Spleen (tissue), 11 donors: ENCODE measurements at regions not wholly inside any gene's neighbourhood (a gene's known extent, or its start where the extent isn't known, plus 50 kb on each side); places are given as distances from the start of the nearest gene placed in this dataset.

Experiments
- DNase-seq: peaks from one replicate; pipeline ENCODE4 v3.0.0-alpha.2; 2020
- H3K27ac ChIP-seq, 8 donors: fragments of 200-600 bp; sonication (generic) in 7 of 8; 1 replicate in 4 of 8; 2 replicates in 4 of 8; pipeline versions ENCODE4 v1.5.0 to v1.8.0; 2016 to 2021; ENCODE audit warnings: inconsistent platforms in 4 of 8, mild to moderate bottlenecking in 4 of 8, moderate library complexity in 1 of 8
- H3K27me3 ChIP-seq, 7 donors: fragments of 200-600 bp; sonication (generic) in 6 of 7; replicated peaks in 1 of 7; 1 replicate in 4 of 7; 2 replicates in 3 of 7; pipeline versions ENCODE4 v1.5.0 to v1.8.0; 2016 to 2021; ENCODE audit warnings: inconsistent platforms in 3 of 7, mild to moderate bottlenecking in 1 of 7
- H3K36me3 ChIP-seq, 6 donors: fragments of 200-600 bp; sonication (generic) in 5 of 6; 1 replicate in 4 of 6; 2 replicates in 2 of 6; pipeline versions ENCODE4 v1.5.0 to v1.8.0; 2016 to 2021; ENCODE audit warnings: inconsistent platforms in 2 of 6
- H3K4me1 ChIP-seq, 6 donors: fragments of 200-600 bp; sonication (generic) in 5 of 6; 1 replicate in 3 of 6; 2 replicates in 3 of 6; pipeline versions ENCODE4 v1.5.0 to v1.8.0; 2016 to 2021; ENCODE audit warnings: inconsistent platforms in 3 of 6
- H3K4me3 ChIP-seq, 8 donors: fragments of 200-600 bp; sonication (generic) in 7 of 8; 1 replicate in 4 of 8; 2 replicates in 4 of 8; pipeline versions ENCODE4 v1.5.0 to v1.8.0; 2016 to 2021; ENCODE audit warnings: inconsistent platforms in 4 of 8, mild to moderate bottlenecking in 4 of 8, moderate library complexity in 2 of 8
- H3K9me3 ChIP-seq, 8 donors: fragments of 200-600 bp; sonication (generic) in 7 of 8; 1 replicate in 4 of 8; 2 replicates in 4 of 8; pipeline versions ENCODE4 v1.5.0 to v1.8.0; 2016 to 2021; ENCODE audit warnings: inconsistent platforms in 4 of 8
- CTCF ChIP-seq, 11 experiments: fragments of 200-600 bp in 7 of 11; fragments of 450-650 bp in 4 of 11; sonication (generic) in 4 of 11; IDR thresholded peaks in 8 of 11; conservative IDR thresholded peaks in 3 of 11; 1 replicate in 7 of 11; 2 replicates in 4 of 11; pipeline versions ENCODE4 v1.4.0 to v1.8.0; 2016 to 2021; ENCODE audit warnings: antibody characterized with exemption in 11 of 11, inconsistent platforms in 4 of 11, mild to moderate bottlenecking in 1 of 11
- POLR2A ChIP-seq, 3 donors: fragments of 450-650 bp; IDR thresholded peaks; one replicate each; pipeline ENCODE4 v1.5.1; 2017; ENCODE audit warnings: antibody characterized with exemption in 3 of 3, mild to moderate bottlenecking in 1 of 3
- POLR2AphosphoS5 ChIP-seq, 3 donors: sonication (generic); formaldehyde crosslinking; IDR thresholded peaks; one replicate each; pipeline ENCODE4 v1.5.1; 2017; ENCODE audit warnings: antibody characterized with exemption in 3 of 3
- WGBS, 5 donors: extraction: QIAGEN DNeasy Blood & Tissue Kit in 3 of 5; methylation state at CpG; one replicate each; pipeline versions ENCODE4 v1.1.5 to v1.1.7; 2013 to 2018; 5-methylcytosine and 5-hydroxymethylcytosine counted together
- intact Hi-C: fragments of 100-400 bp; cut with DNase I; formaldehyde crosslinking; loops from one replicate; pipeline ENCODE4 v1.15.0; 2023; ENCODE audit warnings: low total_unique reads
- donor health status: healthy with polysubstance abuse.
- donor health status: DM: no; HTN: no; CAD: no; lungs with moderate emphysema.
- donor health status: DM: no; HTN: no; CAD: no.
- donor health status: Bipolar disorder and iron deficiency.
- donor health status: healthy.
- donor health status: DM: no; HTN: no; CAD: no.
- donor health status: DM: yes; HTN: yes; CAD: no.

GRCh38 chr7:96942112-96942511 is 63.2 kb upstream of the DLX6 start:
- intact Hi-C loops = no loop called here
- 83 to 92% (median 86%) methylated on average over 4 of the region's 4 CpGs for WGBS, 5 donors
- TF ChIP-seq POLR2A (IDR thresholded peaks at IDR 0.05) (no peak), POLR2AphosphoS5 (IDR thresholded peaks at IDR 0.05) (no peak), CTCF (IDR thresholded peaks at IDR 0.05 in 8 of 11, conservative IDR thresholded peaks at IDR 0.05 in 3 of 11) (no peak)

GRCh38 chr7:96949766-96950165 is 55.6 kb upstream of the DLX6 start:
- WGBS, 5 donors = 81 to 96% (median 89%) methylated on average over 5 of the region's 5 CpGs
- H3K27ac ChIP-seq = no peak overlapping the region
- intact Hi-C loops = no loop called here
- DNase-seq = no peak
- TF ChIP-seq CTCF (IDR thresholded peaks at IDR 0.05 in 8 of 11, conservative IDR thresholded peaks at IDR 0.05 in 3 of 11) = no peak
- no peak for TF ChIP-seq POLR2AphosphoS5 (IDR thresholded peaks at IDR 0.05)
- no peak for TF ChIP-seq POLR2A (IDR thresholded peaks at IDR 0.05)
- H3K4me3 ChIP-seq = no peak overlapping the region
- no peaks in the 10 kb centered on the region for H3K4me1 ChIP-seq
- no peaks in the 10 kb centered on the region for H3K9me3 ChIP-seq
- H3K36me3 ChIP-seq = no peaks in the 10 kb centered on the region
- peaks cover 0 to 12% (median 0%) of the 10 kb centered on the region in 7 donors for H3K27me3 ChIP-seq

More at GRCh38 chr7:96942112-96942511, 63.2 kb upstream of the DLX6 start:
- DNase-seq = no peak
- Histone ChIP-seq H3K36me3 (no peaks in the 10 kb centered on the region), H3K4me3 (no peak overlapping the region), H3K4me1 (no peaks in the 10 kb centered on the region), H3K27me3 (peaks cover 0 to 4% (median 0%) of the 10 kb centered on the region in 7 donors), H3K27ac (no peak overlapping the region), H3K9me3 (no peaks in the 10 kb centered on the region)

- no peak overlapping the region for H3K4me3 ChIP-seq
- 54 to 67% (median 59%) methylated on average over 3 of the region's 3 CpGs for WGBS, 5 donors
- no peak overlapping the region for H3K27ac ChIP-seq
- intact Hi-C loops = no loop called here
- peaks cover 0 to 12% (median 0%) of the 10 kb centered on the region in 7 donors for H3K27me3 ChIP-seq
- DNase-seq = no peak
- TF ChIP-seq CTCF (IDR thresholded peaks at IDR 0.05 in 8 of 11, conservative IDR thresholded peaks at IDR 0.05 in 3 of 11) (no peak), POLR2A (IDR thresholded peaks at IDR 0.05) (no peak), POLR2AphosphoS5 (IDR thresholded peaks at IDR 0.05) (no peak)
- no peaks in the 10 kb centered on the region for H3K9me3 ChIP-seq
- H3K4me1 ChIP-seq = no peaks in the 10 kb centered on the region
- no peaks in the 10 kb centered on the region for H3K36me3 ChIP-seq
These were observed 52.4 kb upstream of the DLX6 start for GRCh38 chr7:96952974-96953391.

- TF ChIP-seq CTCF (IDR thresholded peaks at IDR 0.05 in 8 of 11, conservative IDR thresholded peaks at IDR 0.05 in 3 of 11) (no peak), POLR2A (IDR thresholded peaks at IDR 0.05) (no peak), POLR2AphosphoS5 (IDR thresholded peaks at IDR 0.05) (no peak)
- no peaks in the 10 kb centered on the region for H3K36me3 ChIP-seq
- no peaks in the 10 kb centered on the region for H3K4me1 ChIP-seq
- no peak for DNase-seq
- 73 to 78% (median 76%) methylated on average over 6 of the region's 6 CpGs for WGBS, 5 donors
- H3K4me3 ChIP-seq = no peak overlapping the region
- intact Hi-C loops = no loop called here
- H3K27ac ChIP-seq = no peak overlapping the region
- no peaks in the 10 kb centered on the region for H3K9me3 ChIP-seq
- peaks cover 0 to 12% (median 0%) of the 10 kb centered on the region in 7 donors for H3K27me3 ChIP-seq
These were observed 51.5 kb upstream of the DLX6 start for GRCh38 chr7:96953676-96954513.
